HepG2 (cell line): ENCODE measurements at regions not wholly inside any gene's neighbourhood (a gene's known extent, or its start where the extent isn't known, plus 50 kb on each side); places are given as distances from the start of the nearest gene placed in this dataset.

Experiments
- ATAC-seq: fragments of 200-7000 bp; cut with Tn5 transposase; 3 replicates; pipeline ENCODE4 v1.9.1; 2020; ENCODE audit warnings: mild to moderate bottlenecking, moderate library complexity
- BruUV-seq: library from RNA; stranded (reverse); fragments of 400-500 nt; replicated peaks from 2 replicates; lab custom pipeline; 2021; lab: Mats Ljungman, UMichigan
- CTCF ChIA-PET: fragments of 300-600 bp; formaldehyde crosslinking; extraction: SDS; loops from one replicate; lab custom pipeline; 2021; ENCODE audit warnings: low total read pairs, inconsistent platforms, low intra/inter-chr PET ratio; lab: Yijun Ruan, JAX
- POLR2A ChIA-PET: fragments of 350-600 bp; sonication (Branson Sonifier 250); formaldehyde crosslinking; loops from one replicate; lab custom pipeline; 2020; ENCODE audit warnings: antibody characterized with exemption, inconsistent platforms; lab: Yijun Ruan, JAX
- DNase-seq: peaks from one replicate; pipeline ENCODE4 v3.0.0-alpha.2; 2015; ENCODE audit warnings: low spot score
- FAIRE-seq: peaks from 3 replicates; lab custom pipeline; 2011; peaks lifted over from hg19 to GRCh38; lab: Jason Lieb, UNC
- H2AFZ ChIP-seq: one replicate; pipeline ENCODE4 v1.6.1; 2011; ENCODE audit warnings: low read length, inconsistent platforms
- H3K27ac ChIP-seq: fragments of 300-600 bp; 3 replicates; pipeline ENCODE4 v1.8.0; 2011; ENCODE audit warnings: mixed run types, mild to moderate bottlenecking, mixed read lengths, low read length, inconsistent platforms; ENCODE audit not compliant: insufficient read depth; ENCODE audit errors: extremely low read length
- H3K27me3 ChIP-seq, 2 experiments: fragments of 200-600 bp in 1 of 2; 2 replicates in 1 of 2; 3 replicates in 1 of 2; pipeline versions ENCODE4 v1.6.0 to v1.8.0; 2011; ENCODE audit warnings: low read length in 2 of 2, mild to moderate bottlenecking in 2 of 2, moderate library complexity in 2 of 2, inconsistent platforms in 1 of 2; ENCODE audit not compliant: insufficient read depth in 2 of 2, control insufficient read depth in 1 of 2
- H3K36me3 ChIP-seq, 2 experiments: fragments of 200-600 bp in 1 of 2; replicated peaks in 1 of 2; 2 replicates in 1 of 2; 3 replicates in 1 of 2; pipeline versions ENCODE4 v1.5.1 to v1.8.0; 2011; ENCODE audit warnings: low read length in 2 of 2, inconsistent platforms in 1 of 2; ENCODE audit not compliant: insufficient read depth in 2 of 2, control insufficient read depth in 1 of 2
- H3K4me1 ChIP-seq: 2 replicates; pipeline ENCODE4 v1.5.1; 2012; ENCODE audit warnings: low read length, inconsistent platforms; ENCODE audit not compliant: insufficient read depth
- H3K4me2 ChIP-seq: 2 replicates; pipeline ENCODE4 v1.6.0; 2011; ENCODE audit warnings: low read depth, low read length, inconsistent platforms
- H3K4me3 ChIP-seq, 3 experiments: fragments of 200-600 bp in 1 of 3; sonication (generic), shearing (Covaris generic) in 1 of 3; replicated peaks in 1 of 3; 2 replicates each; pipeline ENCODE4 v1.5.1; 2011 to 2016; ENCODE audit warnings: low read length in 3 of 3, inconsistent platforms in 2 of 3, low read depth in 2 of 3, mild to moderate bottlenecking in 2 of 3, control low read depth in 1 of 3, mixed read lengths in 1 of 3; ENCODE audit not compliant: insufficient read depth in 1 of 3
- H3K79me2 ChIP-seq: one replicate; pipeline ENCODE4 v1.6.1; 2011; ENCODE audit warnings: low read length, inconsistent platforms; ENCODE audit not compliant: insufficient read depth
- H3K9ac ChIP-seq: 2 replicates; pipeline ENCODE4 v1.6.0; 2011; ENCODE audit warnings: mild to moderate bottlenecking, low read depth, low read length, inconsistent platforms; ENCODE audit not compliant: insufficient read depth
- H3K9me3 ChIP-seq: 2 replicates; pipeline ENCODE4 v1.5.1; 2012; ENCODE audit warnings: mild to moderate bottlenecking, low read length
- H4K20me1 ChIP-seq: 2 replicates; pipeline ENCODE4 v1.6.0; 2011; ENCODE audit warnings: inconsistent platforms, mild to moderate bottlenecking, low read length, moderate library complexity; ENCODE audit not compliant: insufficient read depth
- ARID2 ChIP-seq: sonication (generic); formaldehyde crosslinking; IDR thresholded peaks from 2 replicates; pipeline ENCODE4 v1.8.1; 2022; ENCODE audit warnings: mild to moderate bottlenecking, missing genetic modification reagents, borderline replicate concordance
- BHLHE40 ChIP-seq: IDR thresholded peaks from 2 replicates; pipeline ENCODE4 v1.6.1; 2011; ENCODE audit warnings: low read length, improper control_type of control experiment
- CEBPG ChIP-seq: IDR thresholded peaks from 2 replicates; pipeline ENCODE4 v1.6.1; 2016
- ETV6 ChIP-seq: sonication (generic); formaldehyde crosslinking; conservative IDR thresholded peaks from 2 replicates; pipeline ENCODE4 v1.4.0; 2020; ENCODE audit warnings: missing genetic modification reagents
- GATAD2A ChIP-seq: IDR thresholded peaks from 2 replicates; pipeline ENCODE4 v1.6.1; 2016
- GFI1 ChIP-seq: sonication (generic); formaldehyde crosslinking; IDR thresholded peaks from 2 replicates; pipeline ENCODE4 v1.5.0; 2020; ENCODE audit warnings: missing genetic modification reagents, mild to moderate bottlenecking, borderline replicate concordance
- MAFF ChIP-seq: IDR thresholded peaks from 2 replicates; pipeline ENCODE4 v1.6.1; 2011; ENCODE audit warnings: low read depth, low read length, improper control_type of control experiment
- TOPORS ChIP-seq: sonication (generic); formaldehyde crosslinking; IDR thresholded peaks from 2 replicates; pipeline ENCODE4 v1.8.0; 2023; ENCODE audit warnings: mild to moderate bottlenecking, missing genetic modification reagents
- ZNF101 ChIP-seq: sonication (generic); formaldehyde crosslinking; IDR thresholded peaks from 2 replicates; pipeline ENCODE4 v1.4.0; 2020; ENCODE audit warnings: mild to moderate bottlenecking, low read depth, missing genetic modification reagents, borderline replicate concordance
- ZNF431 ChIP-seq: sonication (generic); formaldehyde crosslinking; IDR thresholded peaks from 2 replicates; pipeline ENCODE4 v1.9.0; 2022; ENCODE audit warnings: missing genetic modification reagents, low read depth, mild to moderate bottlenecking, borderline replicate concordance
- WGBS: methylation state at CpG from one replicate; pipeline ENCODE4 v1.1.6; 2017; ENCODE audit warnings: low lambda C conversion rate; 5-methylcytosine and 5-hydroxymethylcytosine counted together
- in situ Hi-C: cut with HindIII; loops from 2 replicates; pipeline ENCODE4 v1.10.0; 2017; ENCODE audit warnings: low pct_unique_long_range_greater_than_20kb; ENCODE audit not compliant: extremely low pct_ligation_motif_present
- intact Hi-C: fragments of 100-400 bp; cut with micrococcal nuclease; formaldehyde crosslinking; loops from one replicate; pipeline ENCODE4 v1.10.0; 2022; ENCODE audit not compliant: unreplicated experiment
- TF ChIP-seq, protein P1 (sequence below): sonication (generic); formaldehyde crosslinking; IDR thresholded peaks from 2 replicates; pipeline ENCODE4 v1.8.1; 2022; ENCODE audit warnings: low read depth, mild to moderate bottlenecking, missing genetic modification reagents
- TF ChIP-seq, protein P2 (sequence below): sonication (generic); formaldehyde crosslinking; conservative IDR thresholded peaks from 2 replicates; pipeline ENCODE4 v1.4.0; 2020; ENCODE audit warnings: missing genetic modification reagents

DNA sequence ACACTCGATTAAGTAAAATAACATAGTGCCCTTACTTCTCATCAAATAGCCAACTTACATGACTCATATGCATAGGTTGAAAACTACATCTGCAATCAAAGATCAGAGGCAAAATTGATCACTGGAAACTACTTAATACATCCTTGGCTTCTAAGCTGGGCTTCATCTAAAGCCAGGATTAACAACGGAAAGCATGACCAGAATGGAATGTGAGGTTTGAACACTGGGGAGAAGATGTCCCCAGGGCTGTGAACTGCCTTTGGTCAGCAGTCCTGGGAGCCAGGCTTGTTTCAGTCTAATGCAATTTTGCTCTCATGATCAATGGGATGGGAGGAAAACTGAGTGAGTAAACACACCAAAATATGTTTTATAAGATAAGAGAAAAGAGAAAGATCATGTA lies 192.5 kb upstream of the TTC29 start (continued):
- TF ChIP-seq, protein P1, sequence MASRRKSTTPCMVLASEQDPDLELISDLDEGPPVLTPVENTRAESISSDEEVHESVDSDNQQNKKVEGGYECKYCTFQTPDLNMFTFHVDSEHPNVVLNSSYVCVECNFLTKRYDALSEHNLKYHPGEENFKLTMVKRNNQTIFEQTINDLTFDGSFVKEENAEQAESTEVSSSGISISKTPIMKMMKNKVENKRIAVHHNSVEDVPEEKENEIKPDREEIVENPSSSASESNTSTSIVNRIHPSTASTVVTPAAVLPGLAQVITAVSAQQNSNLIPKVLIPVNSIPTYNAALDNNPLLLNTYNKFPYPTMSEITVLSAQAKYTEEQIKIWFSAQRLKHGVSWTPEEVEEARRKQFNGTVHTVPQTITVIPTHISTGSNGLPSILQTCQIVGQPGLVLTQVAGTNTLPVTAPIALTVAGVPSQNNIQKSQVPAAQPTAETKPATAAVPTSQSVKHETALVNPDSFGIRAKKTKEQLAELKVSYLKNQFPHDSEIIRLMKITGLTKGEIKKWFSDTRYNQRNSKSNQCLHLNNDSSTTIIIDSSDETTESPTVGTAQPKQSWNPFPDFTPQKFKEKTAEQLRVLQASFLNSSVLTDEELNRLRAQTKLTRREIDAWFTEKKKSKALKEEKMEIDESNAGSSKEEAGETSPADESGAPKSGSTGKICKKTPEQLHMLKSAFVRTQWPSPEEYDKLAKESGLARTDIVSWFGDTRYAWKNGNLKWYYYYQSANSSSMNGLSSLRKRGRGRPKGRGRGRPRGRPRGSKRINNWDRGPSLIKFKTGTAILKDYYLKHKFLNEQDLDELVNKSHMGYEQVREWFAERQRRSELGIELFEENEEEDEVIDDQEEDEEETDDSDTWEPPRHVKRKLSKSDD (CRISPR knock-in tag) = no peak

DNA sequence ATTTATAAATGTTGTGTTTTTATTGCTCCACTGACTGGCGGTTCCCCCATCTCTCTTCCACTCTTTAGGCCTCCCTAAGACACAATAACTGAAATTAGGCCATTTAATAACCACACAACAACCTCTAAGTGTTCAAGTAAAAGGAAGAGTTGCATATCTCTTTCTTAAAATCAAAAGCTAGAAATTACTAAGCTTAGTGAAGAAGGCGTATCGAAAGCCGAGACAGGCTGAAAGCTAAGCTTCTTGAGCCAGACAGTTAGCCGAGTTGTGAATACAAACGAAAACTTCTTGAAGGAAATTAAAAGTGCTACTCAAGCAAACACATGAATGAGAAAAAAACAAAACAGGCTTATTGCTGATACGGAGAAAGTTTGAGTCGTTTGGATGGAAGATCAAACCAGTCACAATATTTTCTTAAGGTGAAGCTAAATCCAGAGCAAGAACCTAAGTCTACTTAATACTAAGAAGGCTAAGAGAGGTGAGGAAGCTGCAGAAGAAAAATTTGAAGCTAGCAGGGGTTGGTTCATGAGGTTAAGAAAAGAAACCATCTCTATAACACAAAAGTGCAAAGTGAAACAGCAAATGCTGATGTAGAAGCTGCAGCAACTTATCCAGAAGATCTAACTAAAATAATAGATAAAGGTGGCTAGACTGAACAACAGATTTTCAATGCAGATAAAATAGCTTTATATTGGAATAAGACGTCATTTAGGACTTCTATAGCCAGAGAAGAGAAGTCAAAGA lies 194.0 kb upstream of the TTC29 start:
- FAIRE-seq = no peak
- Histone ChIP-seq H3K79me2 (no peaks in the 10 kb centered on the region), H3K4me2 (no peak overlapping the region), H3K36me3 (no peaks in the 10 kb centered on the region), H2AFZ (no peak overlapping the region), H3K27me3 (no peaks in the 10 kb centered on the region), H3K27ac (no peak overlapping the region), H3K9me3 (no peaks in the 10 kb centered on the region), H3K4me3 (no peak overlapping the region), H3K9ac (no peak overlapping the region), H4K20me1 (no peaks in the 10 kb centered on the region), H3K4me1 (no peaks in the 10 kb centered on the region)
- POLR2A ChIA-PET = no interaction called here
- CTCF ChIA-PET = no interaction called here
- 37% methylated on average over 9 of the region's 9 CpGs for WGBS
- in situ Hi-C loops (no loop called here), intact Hi-C loops (no loop called here)
- ATAC-seq = no peak
- TF ChIP-seq GATAD2A = no peak
- TF ChIP-seq BHLHE40 = no peak
- TF ChIP-seq ARID2 = no peak
- TF ChIP-seq ZNF101 = no peak
- TF ChIP-seq, protein P2, sequence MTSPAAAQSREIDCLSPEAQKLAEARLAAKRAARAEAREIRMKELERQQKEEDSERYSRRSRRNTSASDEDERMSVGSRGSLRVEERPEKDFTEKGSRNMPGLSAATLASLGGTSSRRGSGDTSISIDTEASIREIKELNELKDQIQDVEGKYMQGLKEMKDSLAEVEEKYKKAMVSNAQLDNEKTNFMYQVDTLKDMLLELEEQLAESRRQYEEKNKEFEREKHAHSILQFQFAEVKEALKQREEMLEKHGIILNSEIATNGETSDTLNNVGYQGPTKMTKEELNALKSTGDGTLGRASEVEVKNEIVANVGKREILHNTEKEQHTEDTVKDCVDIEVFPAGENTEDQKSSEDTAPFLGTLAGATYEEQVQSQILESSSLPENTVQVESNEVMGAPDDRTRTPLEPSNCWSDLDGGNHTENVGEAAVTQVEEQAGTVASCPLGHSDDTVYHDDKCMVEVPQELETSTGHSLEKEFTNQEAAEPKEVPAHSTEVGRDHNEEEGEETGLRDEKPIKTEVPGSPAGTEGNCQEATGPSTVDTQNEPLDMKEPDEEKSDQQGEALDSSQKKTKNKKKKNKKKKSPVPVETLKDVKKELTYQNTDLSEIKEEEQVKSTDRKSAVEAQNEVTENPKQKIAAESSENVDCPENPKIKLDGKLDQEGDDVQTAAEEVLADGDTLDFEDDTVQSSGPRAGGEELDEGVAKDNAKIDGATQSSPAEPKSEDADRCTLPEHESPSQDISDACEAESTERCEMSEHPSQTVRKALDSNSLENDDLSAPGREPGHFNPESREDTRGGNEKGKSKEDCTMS (CRISPR knock-in tag) = no peak
- no peak for TF ChIP-seq ZNF431
- TF ChIP-seq ETV6 (CRISPR knock-in tag) = no peak
- no peak for TF ChIP-seq GFI1
- no peak for TF ChIP-seq MAFF
- TF ChIP-seq TOPORS = no peak
- TF ChIP-seq CEBPG = no peak
- no TSS peak for BruUV-seq
- DNase-seq = no peak
